H1 (cell line): ENCODE measurements at regions not wholly inside any gene's neighbourhood (a gene's known extent, or its start where the extent isn't known, plus 50 kb on each side); places are given as distances from the start of the nearest gene placed in this dataset.

Experiments used
- CTCF ChIA-PET: fragments of 300-600 bp; sonication (Branson Sonifier 250); formaldehyde crosslinking; loops from one replicate; lab custom pipeline; 2021; ENCODE audit not compliant: partially characterized antibody; lab: Charles Lee
- POLR2A ChIA-PET: fragments of 300-600 bp; sonication (Branson Sonifier 250); formaldehyde crosslinking; loops from one replicate; lab custom pipeline; 2021; ENCODE audit warnings: inconsistent platforms; ENCODE audit not compliant: partially characterized antibody; lab: Charles Lee
- DNase-seq, 2 experiments: peaks; one replicate each; pipeline versions ENCODE4 v3.0.0 to v3.0.0-alpha.2; 2010 to 2022; ENCODE audit warnings: low spot score in 2 of 2, low read depth in 1 of 2, mixed read lengths in 1 of 2
- FAIRE-seq: peaks from 2 replicates; lab custom pipeline; 2011; peaks lifted over from hg19 to GRCh38; lab: Jason Lieb, UNC
- H2AFZ ChIP-seq: 2 replicates; pipeline ENCODE4 v1.8.1; 2012; ENCODE audit warnings: low read length, inconsistent platforms
- H2AK5ac ChIP-seq: 2 replicates; pipeline ENCODE4 v1.6.1; 2013; ENCODE audit warnings: low read depth, low read length
- H2BK120ac ChIP-seq: replicated peaks from 2 replicates; pipeline ENCODE3; 2013; ENCODE audit warnings: low read depth, low read length, inconsistent platforms
- H2BK12ac ChIP-seq: 2 replicates; pipeline ENCODE4 v1.6.1; 2013; ENCODE audit warnings: low read depth, low read length
- H2BK15ac ChIP-seq: 2 replicates; pipeline ENCODE4 v1.6.1; 2013; ENCODE audit warnings: low read length
- H2BK20ac ChIP-seq: 2 replicates; pipeline ENCODE4 v1.6.1; 2013; ENCODE audit warnings: low read length
- H2BK5ac ChIP-seq: 2 replicates; pipeline ENCODE4 v1.6.1; 2013; ENCODE audit warnings: low read depth, low read length
- H3K14ac ChIP-seq: 2 replicates; pipeline ENCODE4 v1.6.1; 2013; ENCODE audit warnings: inconsistent platforms; ENCODE audit not compliant: insufficient read length
- H3K18ac ChIP-seq: 2 replicates; pipeline ENCODE4 v1.6.1; 2013; ENCODE audit warnings: low read length; ENCODE audit errors: extremely low read depth
- H3K23ac ChIP-seq: 2 replicates; pipeline ENCODE4 v1.6.1; 2013; ENCODE audit warnings: inconsistent platforms; ENCODE audit not compliant: insufficient read length
- H3K23me2 ChIP-seq: 2 replicates; pipeline ENCODE4 v1.6.1; 2013; ENCODE audit warnings: low read depth, low read length
- H3K27ac ChIP-seq: 2 replicates; pipeline ENCODE4 v1.6.1; 2011; ENCODE audit warnings: low read depth, low read length, inconsistent platforms
- H3K27me3 ChIP-seq, 4 experiments: replicated peaks in 1 of 4; 1 replicate in 1 of 4; 2 replicates in 3 of 4; pipeline versions ENCODE4 v1.6.1 to v1.8.1; 2011 to 2013; ENCODE audit warnings: low read length in 3 of 4, mild to moderate bottlenecking in 3 of 4, inconsistent platforms in 2 of 4, mixed read lengths in 2 of 4, moderate library complexity in 1 of 4; ENCODE audit not compliant: control insufficient read depth in 3 of 4, insufficient read depth in 3 of 4; ENCODE audit errors: extremely low read depth in 1 of 4
- H3K36me3 ChIP-seq, 4 experiments: 2 replicates each; pipeline versions ENCODE4 v1.6.1 to v1.8.1; 2011 to 2013; ENCODE audit warnings: mild to moderate bottlenecking in 4 of 4, low read length in 3 of 4, moderate library complexity in 2 of 4, control low read depth in 1 of 4, inconsistent platforms in 1 of 4; ENCODE audit not compliant: insufficient read depth in 4 of 4, control insufficient read depth in 2 of 4
- H3K4ac ChIP-seq: replicated peaks from 2 replicates; pipeline ENCODE3; 2013; ENCODE audit warnings: low read length, low read depth, mixed read lengths, inconsistent platforms; ENCODE audit not compliant: insufficient read length
- H3K4me1 ChIP-seq, 4 experiments: replicated peaks in 1 of 4; 1 replicate in 1 of 4; 2 replicates in 3 of 4; pipeline versions ENCODE4 v1.6.1 to v1.8.1; 2011 to 2013; ENCODE audit warnings: low read length in 3 of 4, inconsistent platforms in 2 of 4, mixed read lengths in 1 of 4; ENCODE audit not compliant: insufficient read depth in 4 of 4, control insufficient read depth in 3 of 4
- H3K4me2 ChIP-seq, 2 experiments: 2 replicates each; pipeline versions ENCODE4 v1.6.1 to v1.8.1; 2011 to 2013; ENCODE audit warnings: low read depth in 2 of 2, low read length in 2 of 2, control low read depth in 1 of 2, inconsistent platforms in 1 of 2, mild to moderate bottlenecking in 1 of 2; ENCODE audit not compliant: insufficient read depth in 1 of 2
- H3K4me3 ChIP-seq, 4 experiments: fragments of 200-600, 300-600 bp in 1 of 4; sonication (generic), shearing (Covaris generic), sonication (Bioruptor Twin) in 1 of 4; 2 replicates each; pipeline versions ENCODE4 v1.5.1 to v1.8.1; 2011 to 2016; ENCODE audit warnings: low read length in 4 of 4, low read depth in 3 of 4, control low read depth in 2 of 4, inconsistent platforms in 2 of 4, mild to moderate bottlenecking in 2 of 4, mixed read lengths in 1 of 4, moderate library complexity in 1 of 4; ENCODE audit not compliant: insufficient read depth in 2 of 4; ENCODE audit errors: extremely low read depth in 1 of 4
- H3K56ac ChIP-seq: replicated peaks from 2 replicates; pipeline ENCODE3; 2013; ENCODE audit warnings: low read depth, mild to moderate bottlenecking, mixed read lengths, low read length, inconsistent platforms; ENCODE audit not compliant: insufficient read length
- H3K79me1 ChIP-seq: 2 replicates; pipeline ENCODE4 v1.6.1; 2013; ENCODE audit warnings: low read depth, low read length, control low read depth
- H3K79me2 ChIP-seq, 2 experiments: 2 replicates each; pipeline versions ENCODE4 v1.6.1 to v1.8.1; 2012 to 2013; ENCODE audit warnings: low read length in 2 of 2, mild to moderate bottlenecking in 2 of 2, inconsistent platforms in 1 of 2; ENCODE audit not compliant: insufficient read depth in 2 of 2, control insufficient read depth in 1 of 2
- H3K9ac ChIP-seq, 4 experiments: replicated peaks in 1 of 4; 1 replicate in 1 of 4; 2 replicates in 3 of 4; pipeline versions ENCODE4 v1.6.1 to v1.8.1; 2011 to 2013; ENCODE audit warnings: low read depth in 3 of 4, low read length in 3 of 4, control low read depth in 2 of 4, mild to moderate bottlenecking in 2 of 4, moderate library complexity in 2 of 4, inconsistent platforms in 1 of 4; ENCODE audit errors: extremely low read depth in 1 of 4
- H3K9me3 ChIP-seq, 2 experiments: 2 replicates each; pipeline versions ENCODE4 v1.6.1 to v1.8.1; 2012 to 2013; ENCODE audit warnings: mild to moderate bottlenecking in 2 of 2, moderate library complexity in 2 of 2, control low read depth in 1 of 2, inconsistent platforms in 1 of 2, low read depth in 1 of 2, low read length in 1 of 2, mixed read lengths in 1 of 2; ENCODE audit not compliant: insufficient read depth in 2 of 2
- H4K20me1 ChIP-seq, 2 experiments: replicated peaks in 1 of 2; 2 replicates each; pipeline versions ENCODE3 to v1.8.1; 2011 to 2013; ENCODE audit warnings: inconsistent platforms in 2 of 2, low read length in 2 of 2, mild to moderate bottlenecking in 1 of 2; ENCODE audit not compliant: insufficient read depth in 2 of 2, control insufficient read depth in 1 of 2
- H4K5ac ChIP-seq: 2 replicates; pipeline ENCODE4 v1.6.1; 2013; ENCODE audit warnings: low read length, low read depth, mixed read lengths, inconsistent platforms; ENCODE audit not compliant: insufficient read length
- H4K8ac ChIP-seq: 2 replicates; pipeline ENCODE4 v1.8.0; 2013; ENCODE audit warnings: mild to moderate bottlenecking, moderate library complexity, low read length, inconsistent platforms; ENCODE audit not compliant: insufficient read depth; ENCODE audit errors: extremely low read depth
- H4K91ac ChIP-seq: replicated peaks from 2 replicates; pipeline ENCODE3; 2013; ENCODE audit warnings: low read length, mixed read lengths, inconsistent platforms; ENCODE audit not compliant: insufficient read length
- ASH2L ChIP-seq: fragments of 200-600, 300-600 bp; sonication (generic); IDR thresholded peaks from one replicate; pipeline ENCODE4 v1.7.1; 2017; ENCODE audit warnings: low read length
- BCL11A ChIP-seq, 2 experiments: IDR thresholded peaks; one replicate each; pipeline ENCODE4 v1.6.1; 2011; ENCODE audit warnings: low read depth in 2 of 2, low read length in 2 of 2, mild to moderate bottlenecking in 2 of 2
- CHD1 ChIP-seq: IDR thresholded peaks from 2 replicates; pipeline ENCODE4 v1.6.1; 2012; ENCODE audit warnings: low read depth, low read length, improper control_type of control experiment
- CTBP2 ChIP-seq: IDR thresholded peaks from 2 replicates; pipeline ENCODE4 v1.7.0; 2011; ENCODE audit warnings: borderline replicate concordance, mild to moderate bottlenecking, moderate library complexity, mixed read lengths, low read length; ENCODE audit not compliant: insufficient read depth, insufficient read length
- CTCF ChIP-seq, 3 experiments: IDR thresholded peaks; 1 replicate in 2 of 3; 2 replicates in 1 of 3; pipeline versions ENCODE4 v1.5.1 to v1.6.1; 2011; ENCODE audit warnings: low read length in 3 of 3, mild to moderate bottlenecking in 3 of 3, inconsistent platforms in 2 of 3, low read depth in 1 of 3, moderate library complexity in 1 of 3; ENCODE audit not compliant: insufficient read depth in 1 of 3; ENCODE audit errors: control extremely low read depth in 1 of 3
- GABPA ChIP-seq: IDR thresholded peaks from 2 replicates; pipeline ENCODE4 v1.6.1; 2011; ENCODE audit warnings: mild to moderate bottlenecking, low read length, moderate library complexity, borderline replicate concordance; ENCODE audit not compliant: insufficient read depth
- KDM4A ChIP-seq: IDR thresholded peaks from one replicate; pipeline ENCODE4 v1.7.1; 2012; ENCODE audit warnings: low read depth, mild to moderate bottlenecking, moderate library complexity, low read length, inconsistent platforms; ENCODE audit not compliant: severe bottlenecking
- POLR2AphosphoS5 ChIP-seq: IDR thresholded peaks from 2 replicates; pipeline ENCODE4 v1.6.1; 2011; ENCODE audit warnings: low read depth, low read length
- RAD21 ChIP-seq, 2 experiments: IDR thresholded peaks in 1 of 2; conservative IDR thresholded peaks in 1 of 2; 2 replicates each; pipeline ENCODE4 v1.6.1; 2011; ENCODE audit warnings: low read depth in 2 of 2, low read length in 2 of 2, improper control_type of control experiment in 1 of 2, inconsistent platforms in 1 of 2, mild to moderate bottlenecking in 1 of 2, moderate library complexity in 1 of 2
- TAF7 ChIP-seq: optimal IDR thresholded peaks from 2 replicates; pipeline ENCODE3; 2011; ENCODE audit warnings: low read depth, mild to moderate bottlenecking, inconsistent platforms, low read length, moderate library complexity, borderline replicate concordance
- TCF12 ChIP-seq: IDR thresholded peaks from 2 replicates; pipeline ENCODE4 v1.6.1; 2011; ENCODE audit warnings: low read depth, mild to moderate bottlenecking, low read length
- WGBS, 2 experiments: shearing (Covaris generic) in 1 of 2; methylation state at CpG; one replicate each; pipeline versions ENCODE4 v1.1.6 to v1.1.7; 2013 to 2015; ENCODE audit warnings: low lambda C conversion rate in 2 of 2, mixed read lengths in 2 of 2, inconsistent platforms in 1 of 2, low coverage in 1 of 2, missing lambda C conversion rate in 1 of 2; ENCODE audit not compliant: insufficient replicate concordance in 2 of 2, insufficient coverage in 1 of 2, insufficient read length in 1 of 2; ENCODE audit errors: extremely low coverage in 1 of 2, missing lambda C conversion rate in 1 of 2; 5-methylcytosine and 5-hydroxymethylcytosine counted together

DNA sequence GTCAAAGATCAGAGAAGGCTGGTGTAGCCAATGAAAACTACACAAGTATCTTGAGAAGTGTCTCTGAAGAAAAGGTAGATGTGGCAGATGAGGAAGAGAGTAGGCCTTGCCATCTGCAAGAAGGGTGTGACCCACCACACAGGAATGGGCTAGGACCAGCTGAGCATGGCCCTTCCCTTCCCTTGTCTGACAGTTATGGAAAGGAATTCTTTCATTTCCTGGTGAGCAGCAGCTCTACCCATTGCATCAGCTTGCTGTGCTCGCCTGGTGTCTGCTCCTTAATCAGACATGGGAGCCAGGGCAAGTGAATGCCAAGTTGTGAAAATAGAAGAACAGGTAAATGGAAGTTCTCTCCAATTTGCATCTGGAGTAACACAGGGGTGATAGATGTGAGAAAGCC, 145.2 kb upstream of the KRR1 start:
- ChIA-PET CTCF (interaction anchor here (0.6 kb wide), 1 partner anchor 941 kb away, joined by 3 read pairs; no protein-coding TSS in a partner anchor), POLR2A (no interaction called here)
- no peaks in the 10 kb centered on the region for H3K23me2 ChIP-seq
- FAIRE-seq (no peak), DNase-seq (no peak)
- no peak overlapping the region for H3K23ac ChIP-seq
- no peak overlapping the region for H4K8ac ChIP-seq
- H2BK12ac ChIP-seq = no peak overlapping the region
- H3K27ac ChIP-seq = no peak overlapping the region
- no peaks in the 10 kb centered on the region for H3K9me3 ChIP-seq
- no peaks in the 10 kb centered on the region for H3K79me1 ChIP-seq
- H4K91ac ChIP-seq = peak overlapping the region; percentile 11
- no peak overlapping the region for H4K5ac ChIP-seq
- no peak overlapping the region for H2BK15ac ChIP-seq
- no peaks in the 10 kb centered on the region; a peak in 1 of 7 replicates for H3K27me3 ChIP-seq
- no peak overlapping the region for H3K4me2 ChIP-seq
- no peak overlapping the region for H3K14ac ChIP-seq
- no peak overlapping the region for H3K18ac ChIP-seq
- no peak overlapping the region for H2BK5ac ChIP-seq
- WGBS, 2 experiments = 100% methylated on average over 1 of the region's 1 CpG; no CpG with 5 or more reads in 1 of the 2 experiments
- no peak overlapping the region for H2BK120ac ChIP-seq
- H4K20me1 ChIP-seq = no peaks in the 10 kb centered on the region
- no peak overlapping the region for H3K4me3 ChIP-seq
- H2BK20ac ChIP-seq = no peak overlapping the region
- H3K4me1 ChIP-seq = no peaks in the 10 kb centered on the region
- H3K79me2 ChIP-seq = no peaks in the 10 kb centered on the region
- H2AK5ac ChIP-seq = no peak overlapping the region
- H3K4ac ChIP-seq = no peak overlapping the region
- no peak overlapping the region for H2AFZ ChIP-seq
- no peak overlapping the region for H3K9ac ChIP-seq
- H3K36me3 ChIP-seq = no peaks in the 10 kb centered on the region
- no peak overlapping the region for H3K56ac ChIP-seq
- TF ChIP-seq CHD1 (no peak), KDM4A (no peak), BCL11A (IDR thresholded peaks at IDR 0.05; ENCODE audit: low read depth in 2 of 2, low read length in 2 of 2) (no peak), TAF7 (no peak), POLR2AphosphoS5 (no peak), GABPA (no peak), ASH2L (no peak), CTCF (IDR thresholded peaks at IDR 0.05; ENCODE audit: control extremely low read depth in 1 of 3, insufficient read depth in 1 of 3, low read depth in 1 of 3, low read length in 3 of 3) (no peak), CTBP2 (no peak), RAD21 (IDR thresholded peaks at IDR 0.05 in 1 of 2, conservative IDR thresholded peaks at IDR 0.05 in 1 of 2; ENCODE audit: low read depth in 2 of 2, low read length in 2 of 2) (no peak), TCF12 (no peak)
